ENCODE measurements at regions not wholly inside any gene's neighbourhood (a gene's known extent, or its start where the extent isn't known, plus 50 kb on each side); places are given as distances from the start of the nearest gene placed in this dataset.

DNA sequence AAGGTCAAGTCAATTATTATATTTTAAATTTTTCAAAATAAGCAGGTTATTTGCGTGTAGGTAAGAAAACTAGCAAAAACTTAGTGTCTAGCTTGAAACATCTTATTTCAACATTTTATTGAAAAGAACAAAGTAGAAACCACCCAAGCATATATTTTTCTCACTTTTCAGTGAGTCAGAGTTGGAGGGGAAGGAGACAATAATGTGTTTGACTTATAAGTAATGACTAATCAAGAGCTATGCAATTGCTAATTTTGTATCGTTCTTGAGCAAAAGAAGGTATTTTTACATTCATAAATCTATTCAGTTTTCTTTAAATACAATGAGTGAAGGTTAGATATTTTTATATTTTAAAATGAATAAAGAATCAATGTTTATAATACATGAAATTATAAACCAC lies 54.4 kb upstream of the P2RY1 start:
- no peak for DNase-seq

DNA sequence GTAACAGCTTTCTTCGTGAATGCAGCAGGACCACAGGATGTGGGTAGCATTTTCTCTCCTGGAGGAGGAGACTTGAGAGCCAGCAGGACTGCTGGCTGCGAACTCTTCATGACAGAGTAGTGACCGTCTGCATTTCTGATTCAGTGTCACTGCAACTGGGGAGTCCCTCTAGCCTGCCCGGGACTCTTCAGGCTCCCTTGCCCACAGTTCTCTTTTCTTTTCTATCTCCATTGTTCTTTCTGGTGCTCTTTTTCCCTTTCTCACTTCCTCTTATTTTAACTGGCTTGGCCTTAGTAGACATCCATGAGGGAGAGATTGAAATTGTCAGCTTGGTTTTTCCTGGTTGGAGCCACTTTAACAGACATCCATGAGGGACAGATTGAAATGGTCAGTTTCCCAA lies 49.9 kb upstream of the P2RY1 start:
- no peak for DNase-seq

Measured in amniotic stem cell (primary cell).